Stimulated activated CD4-positive, alpha-beta T cell treated with anti-CD3 and anti-CD28 coated beads, Interleukin-1b, Interleukin-23, amount 100 ng/mL, for 48 hours (primary cell): ENCODE measurements at regions not wholly inside any gene's neighbourhood (a gene's known extent, or its start where the extent isn't known, plus 50 kb on each side); places are given as distances from the start of the nearest gene placed in this dataset.
"Not testable (repeated sequence)": the region's sequence is repeated elsewhere in the genome, so short reads cannot be mapped to it uniquely, and the experiment has no call there.

Experiments
- DNase-seq: peaks from one replicate; pipeline ENCODE4 v3.0.0-alpha.2; 2020

DNA sequence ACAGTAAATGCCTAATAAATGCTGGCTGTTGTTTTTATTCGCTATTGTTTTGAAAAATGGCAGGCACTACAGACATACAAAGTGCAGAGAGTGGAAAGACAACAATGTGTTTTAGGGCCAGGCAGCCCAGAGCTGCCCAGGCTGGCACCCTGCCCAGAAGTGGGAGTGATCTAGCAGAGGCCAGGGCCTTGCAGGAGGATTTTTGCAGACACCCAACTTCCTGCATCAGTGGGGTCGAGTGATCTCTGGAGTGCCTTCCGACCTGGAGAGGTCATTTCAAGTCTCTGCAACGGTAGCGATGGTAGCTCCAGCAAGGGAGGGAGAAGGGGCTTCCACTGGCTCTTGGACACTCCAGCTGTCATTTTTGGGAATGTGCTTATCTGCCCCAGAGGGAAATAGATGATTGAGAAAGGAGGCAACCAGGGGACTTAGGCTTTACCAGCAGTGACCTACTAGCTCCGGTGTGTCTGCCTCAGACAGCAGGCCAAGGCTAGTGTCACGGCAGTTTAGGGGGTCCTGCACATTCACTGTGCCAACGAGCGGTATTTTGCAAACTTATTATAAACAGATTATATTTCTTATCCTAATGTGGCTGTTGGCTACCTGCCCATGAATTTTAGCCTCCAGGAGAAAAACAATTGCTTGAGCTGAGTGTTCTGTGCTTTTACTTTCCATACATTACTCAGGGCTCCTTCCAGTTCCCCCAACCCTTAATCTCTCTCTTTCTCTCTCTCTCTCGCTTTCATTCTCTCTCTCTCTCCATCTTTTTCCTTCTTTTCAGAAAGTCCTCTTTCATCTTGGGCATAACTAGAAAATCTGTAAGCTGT is 153.9 kb upstream of the PLGLB2 start:
- peak; percentile 23 for DNase-seq

DNA sequence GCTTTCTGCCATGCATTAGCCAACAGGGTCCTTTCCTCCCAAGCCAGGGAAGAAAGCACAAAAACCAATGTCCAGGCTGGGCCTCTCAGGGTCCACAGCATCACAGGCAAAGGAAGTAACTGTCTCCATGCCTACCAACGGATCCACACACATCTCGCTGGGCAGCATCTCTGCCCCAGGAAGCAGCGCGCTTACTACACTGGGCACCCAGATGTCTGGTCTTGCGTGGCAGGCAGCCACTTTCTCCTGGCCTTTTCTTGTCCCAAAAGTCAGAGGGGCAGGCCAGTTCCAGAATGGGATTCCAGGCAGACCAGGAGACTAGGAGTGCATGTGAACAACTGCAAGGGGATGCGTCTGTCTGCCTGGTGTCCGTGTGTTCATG is 153.3 kb upstream of the PLGLB2 start:
- DNase-seq: not testable (repeated sequence)

DNA sequence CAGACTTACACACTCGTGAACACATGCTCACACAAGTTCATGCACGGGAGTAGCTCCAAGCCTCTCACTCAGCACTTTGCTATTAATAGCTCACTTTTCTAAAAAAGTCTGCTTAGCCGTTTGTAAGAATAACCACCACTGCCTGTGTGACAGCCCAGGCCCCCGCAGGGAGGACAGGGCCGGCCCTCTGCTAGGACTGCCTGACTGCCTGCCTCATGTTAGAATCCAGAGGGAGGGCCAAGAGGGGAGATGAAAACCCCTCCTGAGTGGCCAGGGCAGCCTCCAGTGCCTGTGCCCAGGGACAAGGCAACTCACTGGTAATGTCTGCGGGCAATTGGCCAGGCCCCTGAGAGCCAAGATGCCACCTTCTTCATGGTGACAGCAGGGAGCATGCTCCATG is 152.9 kb upstream of the PLGLB2 start:
- not testable (repeated sequence) for DNase-seq

DNA sequence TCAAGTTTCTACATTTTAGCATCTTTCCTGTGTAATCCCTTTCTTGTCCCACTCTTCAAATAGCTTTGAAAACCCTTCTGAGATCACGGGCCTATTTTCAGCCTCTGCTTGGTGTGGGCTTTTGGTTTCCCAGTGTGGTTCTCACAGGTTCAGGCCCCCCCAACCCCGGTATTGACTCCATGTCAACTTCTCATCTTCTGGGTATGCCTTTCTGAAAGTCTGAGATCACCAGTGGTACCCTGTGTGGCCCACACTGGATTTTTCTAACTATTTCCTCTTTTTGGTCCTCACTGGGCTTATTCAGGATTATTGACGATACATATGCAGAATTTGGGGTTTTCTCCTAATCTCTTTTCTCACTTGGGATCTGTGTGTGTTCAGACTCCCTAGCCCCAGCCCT is 146.9 kb upstream of the PLGLB2 start:
- DNase-seq: not testable (repeated sequence)

DNA sequence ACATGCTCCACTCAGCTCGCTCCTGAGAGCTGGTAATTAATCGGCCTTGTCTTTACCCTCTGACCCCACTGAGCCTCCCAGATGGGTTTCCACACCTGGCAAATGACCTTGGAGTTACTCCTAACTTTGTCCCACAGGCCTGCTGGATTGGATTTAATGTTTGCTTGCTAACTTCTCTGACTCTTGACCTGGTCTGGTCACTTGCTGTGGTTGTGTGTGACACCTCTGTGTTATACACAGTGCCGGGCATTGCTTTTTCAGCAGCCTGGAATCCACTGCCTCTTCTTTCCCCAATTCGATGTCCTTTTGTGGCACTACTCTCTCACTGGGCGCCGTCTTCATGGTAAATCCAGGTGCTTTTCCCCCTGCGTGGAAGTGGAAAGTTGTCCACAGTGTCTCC is 145.8 kb upstream of the PLGLB2 start:
- DNase-seq: not testable (repeated sequence)

DNA sequence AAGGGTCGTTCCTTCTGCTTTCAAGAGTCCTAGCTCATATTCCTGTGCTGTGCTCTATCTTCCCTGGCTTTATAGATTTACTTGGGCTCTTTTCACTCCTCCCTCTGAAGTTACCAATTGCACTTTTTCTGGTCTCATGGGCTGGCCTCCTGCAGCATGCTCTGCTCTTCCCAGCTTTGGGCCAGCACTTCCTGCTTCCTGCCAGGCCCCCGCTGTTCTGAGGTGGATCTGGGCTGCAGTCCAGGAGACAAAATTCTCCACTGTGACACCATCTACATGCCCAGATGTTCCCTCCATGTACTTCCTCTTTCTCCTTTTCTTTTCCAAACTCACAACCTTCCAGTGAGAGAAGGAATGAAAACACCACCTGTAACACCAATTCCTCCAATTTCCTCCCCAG is 145.2 kb upstream of the PLGLB2 start:
- DNase-seq: not testable (repeated sequence)

DNA sequence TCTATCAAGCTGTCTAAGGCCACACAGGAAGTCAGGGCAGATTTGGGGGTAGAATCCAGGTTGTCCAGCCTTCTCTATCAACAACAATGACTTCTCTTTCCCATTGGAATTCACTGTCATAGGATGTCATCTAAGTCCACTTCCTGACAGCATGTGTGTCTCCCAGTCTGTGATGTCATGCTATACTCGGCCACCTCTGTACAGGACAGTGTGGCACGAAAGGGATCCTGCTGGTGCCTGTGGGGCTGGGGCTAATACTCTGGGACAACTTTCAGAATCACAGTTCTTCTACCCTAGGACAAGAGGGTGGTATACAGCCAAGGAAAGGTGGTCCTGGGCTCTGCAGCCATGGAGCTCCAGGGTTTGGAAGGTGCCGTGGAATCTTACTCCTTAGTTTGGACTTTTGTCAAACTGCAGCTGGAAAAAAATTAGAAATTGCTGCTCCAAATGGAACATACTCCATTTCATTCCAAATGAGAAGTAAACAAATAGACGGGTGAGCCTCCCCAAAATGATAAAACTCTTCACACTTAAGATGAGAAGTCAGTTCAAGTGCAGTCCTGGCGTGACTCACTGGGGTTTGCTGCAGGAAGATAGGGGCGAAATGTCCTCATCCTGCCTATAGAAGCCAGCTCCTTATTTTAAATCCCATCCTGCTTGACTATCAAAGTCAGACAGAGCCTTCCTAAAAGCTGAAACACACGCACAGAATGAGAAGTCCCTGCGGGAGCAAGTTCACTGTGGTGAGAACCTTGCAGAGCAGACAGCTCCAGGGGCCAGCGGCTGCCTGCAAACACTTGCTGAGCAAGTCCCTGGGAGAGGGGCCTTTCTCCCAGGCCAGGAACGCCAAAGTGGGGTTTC is 144.2 kb upstream of the PLGLB2 start:
- DNase-seq: not testable (repeated sequence)

DNA sequence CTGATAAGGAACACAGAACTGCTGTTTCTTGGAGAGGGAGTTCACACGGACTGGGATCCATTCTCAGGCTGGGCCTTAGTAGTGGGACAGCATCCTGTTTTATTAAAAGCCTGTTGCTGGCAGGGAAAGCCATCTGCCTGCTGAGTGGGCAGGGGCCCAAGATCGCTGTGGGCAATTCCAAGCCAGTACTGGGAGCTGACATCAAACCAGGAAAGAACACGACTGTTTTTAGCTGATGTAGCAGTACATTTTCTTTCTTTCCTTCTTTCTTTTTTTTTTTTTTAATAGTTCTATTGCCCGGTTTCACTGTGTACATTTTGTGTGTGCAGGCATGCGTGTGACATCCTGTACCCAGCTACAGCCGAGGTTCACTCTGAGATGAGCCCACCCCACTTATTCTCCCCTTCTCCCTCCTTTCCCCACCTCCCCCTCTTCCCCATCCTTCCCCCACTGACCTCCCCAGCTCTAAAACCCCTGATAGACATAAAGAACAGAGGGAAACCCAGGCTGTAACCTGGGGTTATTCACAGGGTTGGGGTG is 143.5 kb upstream of the PLGLB2 start:
- not testable (repeated sequence) for DNase-seq

DNA sequence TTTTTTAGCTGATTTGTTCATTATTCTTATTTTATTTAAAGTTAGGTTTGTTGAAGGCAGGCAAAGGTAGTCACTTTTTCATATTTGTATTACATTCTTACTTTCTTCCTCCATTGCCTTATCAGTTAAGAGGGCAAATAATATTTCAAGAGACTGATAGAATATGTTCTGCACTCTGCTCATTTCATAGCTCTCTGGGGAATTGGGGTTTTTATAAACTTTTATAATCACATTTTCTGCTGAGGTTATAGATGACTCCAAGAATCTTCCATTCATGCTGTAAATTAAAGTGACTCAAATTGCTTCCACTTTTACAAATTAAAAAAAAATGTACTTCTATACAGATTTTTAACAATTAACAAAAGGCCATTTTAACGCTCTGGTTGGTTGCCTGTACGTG is 142.9 kb upstream of the PLGLB2 start:
- DNase-seq: not testable (repeated sequence)

DNA sequence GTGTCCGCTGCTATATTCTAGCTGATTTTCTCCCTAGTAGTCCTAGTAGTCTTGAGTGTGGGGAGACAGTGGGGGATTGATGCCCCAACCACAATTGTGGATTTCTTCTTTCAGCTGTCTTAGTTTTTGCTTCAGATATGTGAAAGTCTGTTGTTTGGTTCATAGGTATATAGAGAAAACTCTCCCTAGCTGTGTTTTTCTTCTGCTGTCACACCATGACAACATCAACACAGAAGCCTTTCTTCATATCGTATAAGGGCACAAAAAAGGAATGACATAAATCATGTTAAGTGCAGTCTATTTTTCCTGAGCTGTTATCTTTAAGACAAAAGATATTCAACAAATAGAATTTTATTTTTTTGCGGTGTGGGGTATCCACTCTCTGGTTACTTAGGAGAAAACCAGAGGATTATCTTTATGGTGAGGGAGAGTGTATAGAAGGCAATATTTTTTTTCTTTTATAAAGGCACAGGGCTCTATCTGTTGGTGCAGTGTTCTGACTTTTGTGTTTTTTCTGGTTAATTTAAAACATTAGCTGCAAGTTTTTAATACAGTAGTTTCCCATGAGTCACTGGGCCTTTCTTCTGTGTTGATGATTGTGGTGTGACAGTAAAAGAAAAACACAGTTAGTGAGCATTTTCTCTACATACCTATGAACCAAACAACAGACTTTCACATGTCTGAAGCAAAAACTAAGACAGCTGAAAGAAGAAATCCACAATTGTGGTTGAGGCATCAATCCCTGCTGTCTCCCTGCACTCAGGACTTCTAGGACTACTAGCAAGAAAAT is 139.3 kb upstream of the PLGLB2 start:
- not testable (repeated sequence) for DNase-seq

DNA sequence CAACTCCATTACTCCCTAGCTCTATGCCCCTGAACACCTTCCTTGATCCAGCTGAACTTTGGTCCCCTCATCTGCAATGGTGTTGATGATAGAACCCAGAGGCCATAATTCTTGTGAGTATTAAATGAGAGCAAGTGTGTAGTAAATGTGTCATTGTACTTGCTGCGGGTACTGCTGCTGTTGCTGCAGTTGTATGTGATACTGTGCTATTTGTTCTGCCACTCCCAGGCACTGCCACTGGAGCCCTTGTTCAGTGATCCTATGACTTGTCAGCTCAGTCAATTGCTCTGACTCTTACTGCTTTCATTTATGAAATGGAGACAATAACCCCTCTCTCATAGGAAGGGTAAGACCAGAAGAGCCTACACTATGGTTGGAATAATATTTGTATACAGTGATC is 136.9 kb upstream of the PLGLB2 start:
- DNase-seq: not testable (repeated sequence)

DNA sequence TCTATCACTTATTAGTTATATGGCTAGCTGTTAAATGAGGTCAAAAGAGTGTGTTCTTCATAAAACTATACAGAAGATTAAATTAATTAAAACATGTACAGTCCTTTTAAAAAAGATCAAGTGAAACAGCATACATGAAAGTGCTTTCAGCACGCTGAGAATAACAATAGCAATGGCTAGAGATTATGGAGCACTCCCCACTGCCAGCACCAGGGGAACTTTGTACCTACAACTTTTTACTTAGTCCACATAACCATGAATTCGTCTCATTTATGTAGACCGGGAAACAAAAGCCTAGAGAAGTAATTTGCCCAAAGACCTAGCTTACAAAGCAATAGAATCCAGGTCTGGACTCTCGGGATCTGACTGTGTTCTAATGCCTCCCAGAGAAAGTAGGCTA is 136.5 kb upstream of the PLGLB2 start:
- not testable (repeated sequence) for DNase-seq

DNA sequence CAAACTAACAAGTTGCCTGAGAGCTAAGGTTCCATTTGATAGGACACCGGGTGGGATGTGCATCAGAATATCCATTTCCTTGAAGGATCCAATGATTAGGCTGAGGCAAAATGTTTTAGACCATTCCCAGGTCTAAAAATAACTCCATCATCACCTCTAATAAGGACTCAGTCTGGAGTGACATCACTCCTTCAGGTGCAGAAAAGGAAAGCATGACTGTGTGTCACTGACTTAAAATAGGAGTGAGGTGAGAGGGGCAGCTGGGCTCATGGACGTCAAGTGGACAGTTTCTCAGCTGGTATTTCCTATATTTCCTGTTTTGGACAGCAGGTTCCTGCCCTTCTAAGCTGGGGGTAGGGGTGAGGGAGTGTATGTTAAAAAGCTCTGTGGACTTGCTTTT is 135.9 kb upstream of the PLGLB2 start:
- not testable (repeated sequence) for DNase-seq

DNA sequence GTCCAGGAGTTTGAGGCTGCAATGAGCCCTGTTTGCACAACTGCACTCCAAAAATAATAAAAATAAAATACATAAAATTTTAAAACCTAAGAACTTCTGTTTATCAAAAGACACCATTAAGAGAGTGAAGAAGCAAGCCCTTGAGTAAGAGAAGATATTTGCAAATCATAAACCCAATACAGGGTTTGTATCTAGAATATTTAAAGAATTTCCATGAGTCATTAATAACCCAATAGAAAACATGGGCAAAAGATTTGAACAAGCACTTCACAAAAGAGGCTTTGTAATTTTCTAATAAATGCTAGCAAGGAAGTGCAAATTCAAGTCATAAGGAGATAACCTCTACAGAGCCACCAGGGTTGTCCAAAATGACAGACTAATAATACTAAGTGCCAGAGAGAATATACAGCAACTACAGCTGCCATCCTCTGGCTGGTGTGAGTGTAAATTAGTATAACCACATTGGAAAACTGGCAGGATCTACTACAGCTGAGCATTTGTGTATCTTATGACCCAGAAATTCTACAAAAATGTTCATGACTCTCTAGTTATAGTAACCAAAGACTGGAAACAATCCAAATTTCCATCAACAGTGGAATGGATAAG is 133.0 kb upstream of the PLGLB2 start:
- not testable (repeated sequence) for DNase-seq

DNA sequence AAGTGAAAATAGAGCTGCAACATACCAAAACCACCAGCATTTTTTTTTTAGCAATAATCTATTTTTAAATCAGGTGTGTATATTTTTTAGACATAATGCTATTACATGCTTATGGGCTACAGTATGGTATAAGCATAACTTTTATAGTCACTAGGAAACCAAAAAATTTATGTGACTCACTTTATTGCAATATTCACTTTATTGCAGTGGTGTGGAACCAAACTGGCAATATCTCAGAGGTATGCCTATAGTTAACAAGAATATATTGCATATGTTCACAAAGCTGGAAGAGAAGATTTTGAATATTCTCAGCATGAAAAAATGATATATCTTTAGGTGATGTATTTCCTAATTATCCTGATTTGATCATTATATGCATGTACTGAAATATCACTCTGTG is 128.8 kb upstream of the PLGLB2 start:
- DNase-seq: not testable (repeated sequence)

DNA sequence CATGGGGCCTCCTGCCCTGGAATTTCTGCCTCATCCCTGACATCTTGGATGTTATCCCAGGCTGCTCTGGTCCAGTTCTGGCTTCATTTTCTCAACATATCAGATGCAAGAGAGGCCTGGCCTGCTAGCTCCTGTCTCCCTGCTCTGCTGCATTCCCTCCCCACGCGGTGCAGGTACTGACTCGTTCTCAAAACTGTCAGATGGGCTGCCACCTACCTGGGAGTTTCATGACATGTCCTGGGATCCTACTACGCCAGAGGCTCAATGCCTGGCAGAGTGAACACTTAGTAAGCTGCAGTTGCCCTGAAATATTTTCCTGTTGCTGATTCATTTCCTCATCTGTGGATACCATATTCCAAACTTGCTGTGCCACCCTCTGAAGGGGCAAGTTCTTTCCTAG is 126.7 kb upstream of the PLGLB2 start:
- not testable (repeated sequence) for DNase-seq

DNA sequence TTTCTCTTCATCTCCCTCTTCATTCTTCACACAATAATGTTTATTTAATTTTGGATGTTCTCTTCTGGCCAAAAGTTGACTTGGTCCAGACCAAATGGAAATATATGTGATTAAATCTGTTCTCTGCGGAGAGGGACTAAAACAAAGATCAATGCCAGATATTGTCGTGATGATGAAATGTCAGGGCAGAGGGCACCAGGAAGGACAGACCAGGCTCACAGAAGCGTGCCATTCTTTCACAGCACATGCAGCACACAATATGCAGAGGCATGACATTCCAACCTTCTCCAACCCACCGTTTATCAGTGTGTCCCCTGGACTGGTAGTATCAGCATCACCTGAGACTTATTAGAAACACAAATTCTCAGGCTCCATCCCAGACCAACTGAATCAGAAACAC is 125.2 kb upstream of the PLGLB2 start:
- not testable (repeated sequence) for DNase-seq

DNA sequence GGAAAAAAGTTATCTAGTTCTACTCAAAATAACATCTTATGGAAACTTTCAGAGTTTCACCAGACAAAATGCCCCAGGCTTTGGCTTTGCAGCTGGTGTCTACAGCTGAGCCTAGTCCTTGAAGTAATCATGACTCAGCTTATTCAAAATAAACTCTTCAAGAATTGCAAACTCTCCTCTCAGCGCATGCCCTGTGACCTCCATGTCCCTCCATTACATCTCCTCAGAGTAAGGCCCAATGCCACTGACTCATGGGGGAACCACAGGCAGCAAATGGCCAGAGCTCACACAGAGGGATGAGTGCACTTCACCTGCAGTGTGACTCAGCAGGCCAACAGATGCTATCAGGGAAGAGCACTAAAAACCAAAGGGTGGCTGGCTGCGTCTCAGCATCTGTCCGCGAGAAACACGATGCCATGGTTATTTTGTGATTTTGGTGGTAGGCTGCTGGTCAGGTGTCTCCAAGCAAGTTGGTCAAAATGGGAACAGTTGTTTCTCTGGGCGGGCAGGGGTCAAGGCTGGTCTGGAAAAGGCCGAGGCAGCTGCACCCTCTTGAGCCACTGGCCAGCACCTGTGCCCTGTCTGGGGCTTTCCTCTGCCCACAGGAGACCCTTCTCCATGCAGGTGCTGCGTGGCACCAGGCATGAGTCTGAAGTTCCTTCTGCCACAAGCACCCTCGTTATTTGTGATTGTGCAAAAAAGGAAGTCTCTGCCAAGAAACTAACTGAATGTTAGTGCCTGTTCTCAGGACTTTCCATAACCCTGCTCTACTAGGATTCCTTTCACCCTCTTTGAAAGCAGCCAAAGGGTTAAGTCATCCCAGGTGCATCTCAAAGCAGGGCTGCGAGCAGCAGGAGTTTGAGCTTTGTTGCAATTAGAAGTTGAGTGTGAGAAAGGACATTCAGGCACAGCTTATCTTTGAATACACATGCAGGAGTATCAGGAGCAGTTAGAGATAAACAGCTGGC is 118.1 kb upstream of the PLGLB2 start:
- DNase-seq: peak; percentile 60

DNA sequence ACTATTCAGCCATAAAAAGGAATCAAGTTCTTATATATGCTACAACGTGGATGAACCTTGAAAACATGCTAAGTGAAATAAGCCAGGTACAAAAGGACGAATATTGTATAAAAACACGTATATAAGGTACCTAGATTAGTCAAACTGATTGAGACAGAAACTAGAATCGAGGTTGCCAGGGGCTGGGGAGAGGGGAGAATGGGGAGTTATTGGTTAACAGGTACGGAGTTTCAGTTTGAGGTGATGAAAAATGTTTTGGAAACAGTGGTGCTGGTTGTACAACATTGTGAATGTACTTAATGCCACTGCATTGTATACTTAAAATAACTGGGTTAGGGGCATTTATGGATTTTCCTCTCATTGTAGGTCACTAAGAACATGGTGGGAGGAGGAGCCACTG is 117.0 kb upstream of the PLGLB2 start:
- not testable (repeated sequence) for DNase-seq

DNA sequence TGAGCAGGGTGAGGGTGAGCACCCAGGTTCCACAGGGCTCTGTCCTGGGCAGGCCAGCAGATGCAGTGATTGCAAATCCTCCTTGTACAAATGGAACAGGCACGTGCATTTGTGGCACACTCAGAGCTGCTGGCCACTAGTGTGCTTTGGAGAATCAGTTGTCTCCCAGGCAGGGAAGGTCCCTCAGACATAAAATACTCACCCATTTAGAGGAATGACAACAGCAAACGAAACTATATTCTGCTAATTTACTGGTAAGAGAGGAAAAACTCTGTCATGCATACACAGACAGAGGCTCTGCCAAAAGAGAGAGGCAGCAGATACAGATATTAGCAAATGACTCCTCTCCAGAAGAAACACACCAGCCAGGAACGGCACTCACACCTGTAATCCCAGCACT is 116.5 kb upstream of the PLGLB2 start:
- peak; percentile 37 for DNase-seq
